ENCODE measurements at regions not wholly inside any gene's neighbourhood (a gene's known extent, or its start where the extent isn't known, plus 50 kb on each side); places are given as distances from the start of the nearest gene placed in this dataset.

- peaks cover 2% of the 10 kb centered on the region for H3K27me3 Mint-ChIP-seq
- peaks cover 60% of the 10 kb centered on the region for H3K4me1 Mint-ChIP-seq (ENCODE audit: low read depth)
- no peaks in the 10 kb centered on the region for H3K9me3 Mint-ChIP-seq
- intact Hi-C loops (cut with micrococcal nuclease) = loop anchor here (5.0 kb wide), 1 partner anchor 34 kb away; no protein-coding TSS in a partner anchor
- peak overlapping the region; percentile 67 for H3K27ac Mint-ChIP-seq
- H3K4me3 Mint-ChIP-seq = peak overlapping the region; percentile 17
- no peaks in the 10 kb centered on the region for H3K36me3 Mint-ChIP-seq (ENCODE audit: low read depth)
Observed at GRCh38 chr6:6503191-6503590, 85.3 kb upstream of the LY86 start.

GRCh38 chr6:6505111-6505510 is 83.4 kb upstream of the LY86 start:
- intact Hi-C loops (cut with micrococcal nuclease) = no loop called here
- no peaks in the 10 kb centered on the region for H3K9me3 Mint-ChIP-seq

GRCh38 chr6:6508643-6509042 is 79.9 kb upstream of the LY86 start:
- Mint-ChIP-seq H3K4me3 (no peak overlapping the region), H3K9me3 (no peaks in the 10 kb centered on the region), H3K27ac (peak overlapping the region; percentile 61), H3K4me1 (ENCODE audit: low read depth) (peaks cover 47% of the 10 kb centered on the region), H3K36me3 (ENCODE audit: low read depth) (no peaks in the 10 kb centered on the region), H3K27me3 (peaks cover 7% of the 10 kb centered on the region)
- intact Hi-C loops (cut with micrococcal nuclease) = no loop called here

More at GRCh38 chr6:6505111-6505510, 83.4 kb upstream of the LY86 start:
- Mint-ChIP-seq H3K27me3 (peaks cover 2% of the 10 kb centered on the region), H3K27ac (peak overlapping the region; percentile 67), H3K4me1 (ENCODE audit: low read depth) (peaks cover 68% of the 10 kb centered on the region), H3K36me3 (ENCODE audit: low read depth) (no peaks in the 10 kb centered on the region), H3K4me3 (no peak overlapping the region)

GRCh38 chr6:6509284-6509683 is 79.2 kb upstream of the LY86 start:
- Mint-ChIP-seq H3K27me3 (peaks cover 9% of the 10 kb centered on the region), H3K9me3 (no peaks in the 10 kb centered on the region), H3K36me3 (ENCODE audit: low read depth) (no peaks in the 10 kb centered on the region), H3K4me1 (ENCODE audit: low read depth) (peaks cover 41% of the 10 kb centered on the region), H3K27ac (peak overlapping the region; percentile 61), H3K4me3 (no peak overlapping the region)
- intact Hi-C loops (cut with micrococcal nuclease) = no loop called here

- peaks cover 36% of the 10 kb centered on the region for H3K4me1 Mint-ChIP-seq (ENCODE audit: low read depth)
- peaks cover 30% of the 10 kb centered on the region for H3K27me3 Mint-ChIP-seq
- intact Hi-C loops (cut with micrococcal nuclease) = no loop called here
- H3K36me3 Mint-ChIP-seq (ENCODE audit: low read depth) = no peaks in the 10 kb centered on the region
- H3K27ac Mint-ChIP-seq = no peak overlapping the region
- H3K9me3 Mint-ChIP-seq = no peaks in the 10 kb centered on the region
- H3K4me3 Mint-ChIP-seq = no peak overlapping the region
Observed at GRCh38 chr6:6512711-6513110, 75.8 kb upstream of the LY86 start.

- H3K4me1 Mint-ChIP-seq (ENCODE audit: low read depth) = peaks cover 38% of the 10 kb centered on the region
Observed at GRCh38 chr6:6515691-6516607, 72.6 kb upstream of the LY86 start.

GRCh38 chr6:6516666-6517458 is 71.7 kb upstream of the LY86 start:
- Mint-ChIP-seq H3K27ac (no peak overlapping the region), H3K27me3 (peaks cover 49% of the 10 kb centered on the region), H3K36me3 (ENCODE audit: low read depth) (no peaks in the 10 kb centered on the region), H3K4me1 (ENCODE audit: low read depth) (peaks cover 40% of the 10 kb centered on the region), H3K9me3 (peaks cover 9% of the 10 kb centered on the region), H3K4me3 (no peak overlapping the region)
- intact Hi-C loops (cut with micrococcal nuclease) = no loop called here

More at GRCh38 chr6:6515691-6516607, 72.6 kb upstream of the LY86 start:
- Mint-ChIP-seq H3K27ac (peak overlapping the region; percentile 35), H3K9me3 (peaks cover 9% of the 10 kb centered on the region), H3K4me3 (no peak overlapping the region), H3K27me3 (peaks cover 46% of the 10 kb centered on the region), H3K36me3 (ENCODE audit: low read depth) (no peaks in the 10 kb centered on the region)
- intact Hi-C loops (cut with micrococcal nuclease) = no loop called here

- Mint-ChIP-seq H3K4me3 (no peak overlapping the region), H3K27me3 (peaks cover 55% of the 10 kb centered on the region), H3K36me3 (ENCODE audit: low read depth) (no peaks in the 10 kb centered on the region), H3K4me1 (ENCODE audit: low read depth) (peaks cover 42% of the 10 kb centered on the region), H3K27ac (no peak overlapping the region), H3K9me3 (peaks cover 9% of the 10 kb centered on the region)
- intact Hi-C loops (cut with micrococcal nuclease) = no loop called here
Observed at GRCh38 chr6:6518631-6519427, 69.7 kb upstream of the LY86 start.

GRCh38 chr6:6521961-6522482 is 66.5 kb upstream of the LY86 start:
- Mint-ChIP-seq H3K27me3 (peaks cover 41% of the 10 kb centered on the region), H3K27ac (no peak overlapping the region)
- intact Hi-C loops (cut with micrococcal nuclease) = no loop called here

GRCh38 chr6:6522709-6523108 is 65.8 kb upstream of the LY86 start:
- Mint-ChIP-seq H3K4me3 (no peak overlapping the region), H3K9me3 (peaks cover 9% of the 10 kb centered on the region), H3K36me3 (ENCODE audit: low read depth) (no peaks in the 10 kb centered on the region), H3K27me3 (peaks cover 40% of the 10 kb centered on the region), H3K4me1 (ENCODE audit: low read depth) (peaks cover 27% of the 10 kb centered on the region), H3K27ac (no peak overlapping the region)
- intact Hi-C loops (cut with micrococcal nuclease) = no loop called here

More at GRCh38 chr6:6521961-6522482, 66.5 kb upstream of the LY86 start:
- Mint-ChIP-seq H3K9me3 (peaks cover 9% of the 10 kb centered on the region), H3K4me1 (ENCODE audit: low read depth) (peaks cover 30% of the 10 kb centered on the region), H3K36me3 (ENCODE audit: low read depth) (no peaks in the 10 kb centered on the region), H3K4me3 (no peak overlapping the region)

GRCh38 chr6:6524951-6525350 is 63.6 kb upstream of the LY86 start:
- Mint-ChIP-seq H3K27me3 (peaks cover 29% of the 10 kb centered on the region), H3K4me1 (ENCODE audit: low read depth) (peaks cover 10% of the 10 kb centered on the region), H3K36me3 (ENCODE audit: low read depth) (no peaks in the 10 kb centered on the region), H3K4me3 (no peak overlapping the region), H3K27ac (no peak overlapping the region), H3K9me3 (peaks cover under 1% of the 10 kb centered on the region)
- intact Hi-C loops (cut with micrococcal nuclease) = no loop called here

- Mint-ChIP-seq H3K27me3 (peaks cover 31% of the 10 kb centered on the region), H3K27ac (no peak overlapping the region), H3K9me3 (no peaks in the 10 kb centered on the region), H3K4me3 (no peak overlapping the region), H3K36me3 (ENCODE audit: low read depth) (no peaks in the 10 kb centered on the region), H3K4me1 (ENCODE audit: low read depth) (peaks cover 9% of the 10 kb centered on the region)
- intact Hi-C loops (cut with micrococcal nuclease) = no loop called here
Observed at GRCh38 chr6:6525933-6526332, 62.6 kb upstream of the LY86 start.

- no peak overlapping the region for H3K4me3 Mint-ChIP-seq
- H3K4me1 Mint-ChIP-seq (ENCODE audit: low read depth) = no peaks in the 10 kb centered on the region
- H3K27me3 Mint-ChIP-seq = peaks cover 27% of the 10 kb centered on the region
- intact Hi-C loops (cut with micrococcal nuclease) = no loop called here
- H3K9me3 Mint-ChIP-seq = no peaks in the 10 kb centered on the region
- H3K27ac Mint-ChIP-seq = no peak overlapping the region
- no peaks in the 10 kb centered on the region for H3K36me3 Mint-ChIP-seq (ENCODE audit: low read depth)
Observed at GRCh38 chr6:6529275-6529674, 59.2 kb upstream of the LY86 start.

Data from dendritic cell treated with granulocyte-macrophage colony-stimulating factor and Interleukin-4, amounts not matched to agents 40 ng/mL and 50 ng/mL, for 4 days (primary cell).